Lower leg skin (tissue), 4 donors: ENCODE measurements at regions not wholly inside any gene's neighbourhood (a gene's known extent, or its start where the extent isn't known, plus 50 kb on each side); places are given as distances from the start of the nearest gene placed in this dataset.

ENCODE experiments used
- DNase-seq, 2 donors: peaks; one replicate each; pipeline ENCODE4 v3.0.0-alpha.2; 2019; ENCODE audit warnings: low spot score in 2 of 2
- H3K4me3 ChIP-seq: fragments of 200-600 bp; sonication (generic); 2 replicates; pipeline ENCODE4 v1.5.1; 2017; ENCODE audit warnings: mild to moderate bottlenecking, low read depth; ENCODE audit not compliant: poor library complexity, severe bottlenecking
- POLR2A ChIP-seq, 2 donors: fragments of 450-650 bp; IDR thresholded peaks; one replicate each; pipeline ENCODE4 v1.6.1; 2016 to 2017; ENCODE audit warnings: antibody characterized with exemption in 2 of 2, mild to moderate bottlenecking in 1 of 2, moderate library complexity in 1 of 2
- WGBS, 2 donors: methylation state at CpG; one replicate each; pipeline ENCODE4 v1.1.5; 2018; 5-methylcytosine and 5-hydroxymethylcytosine counted together
- intact Hi-C: fragments of 100-400 bp; cut with DNase I; formaldehyde crosslinking; loops from one replicate; pipeline ENCODE4 v1.15.0; 2023; ENCODE audit warnings: low total_unique reads
- TF ChIP-seq, protein P1 (sequence below), 3 donors: fragments of 450-650 bp; IDR thresholded peaks; one replicate each; pipeline ENCODE4 v1.5.1; 2016; ENCODE audit warnings: antibody characterized with exemption in 3 of 3, mild to moderate bottlenecking in 3 of 3, moderate library complexity in 2 of 3

DNA sequence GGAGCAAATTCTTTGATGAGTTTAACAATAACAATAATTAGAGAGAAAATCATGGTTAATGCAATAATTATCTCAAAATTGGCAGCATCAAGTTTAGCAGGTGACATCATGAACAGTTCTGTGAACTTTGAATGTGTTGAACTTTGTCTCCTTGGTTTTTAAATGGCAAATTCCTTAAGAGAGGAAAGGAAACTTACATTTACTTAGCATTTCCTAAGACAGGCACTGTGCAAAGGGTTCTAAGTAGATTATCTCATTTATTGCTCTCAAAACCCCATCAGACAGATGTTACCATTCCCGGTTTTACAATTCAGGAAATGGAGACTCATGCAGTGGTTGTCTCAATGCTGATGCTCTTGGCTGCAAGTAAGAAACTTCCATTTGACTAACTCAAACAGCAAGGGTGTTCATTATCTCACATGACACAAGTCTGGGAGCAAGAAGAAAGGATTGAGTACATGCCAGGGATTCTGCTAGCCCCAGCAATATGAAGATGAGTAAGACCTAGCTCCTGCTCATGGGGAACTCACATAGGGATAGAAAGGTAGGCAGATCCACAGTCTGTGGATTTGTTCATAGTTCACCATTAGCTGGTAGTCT is 81.3 kb upstream of the ITGA6 start:
- DNase-seq = no peak
- TF ChIP-seq POLR2A (IDR thresholded peaks at IDR 0.05) = no peak
- TF ChIP-seq, protein P1, sequence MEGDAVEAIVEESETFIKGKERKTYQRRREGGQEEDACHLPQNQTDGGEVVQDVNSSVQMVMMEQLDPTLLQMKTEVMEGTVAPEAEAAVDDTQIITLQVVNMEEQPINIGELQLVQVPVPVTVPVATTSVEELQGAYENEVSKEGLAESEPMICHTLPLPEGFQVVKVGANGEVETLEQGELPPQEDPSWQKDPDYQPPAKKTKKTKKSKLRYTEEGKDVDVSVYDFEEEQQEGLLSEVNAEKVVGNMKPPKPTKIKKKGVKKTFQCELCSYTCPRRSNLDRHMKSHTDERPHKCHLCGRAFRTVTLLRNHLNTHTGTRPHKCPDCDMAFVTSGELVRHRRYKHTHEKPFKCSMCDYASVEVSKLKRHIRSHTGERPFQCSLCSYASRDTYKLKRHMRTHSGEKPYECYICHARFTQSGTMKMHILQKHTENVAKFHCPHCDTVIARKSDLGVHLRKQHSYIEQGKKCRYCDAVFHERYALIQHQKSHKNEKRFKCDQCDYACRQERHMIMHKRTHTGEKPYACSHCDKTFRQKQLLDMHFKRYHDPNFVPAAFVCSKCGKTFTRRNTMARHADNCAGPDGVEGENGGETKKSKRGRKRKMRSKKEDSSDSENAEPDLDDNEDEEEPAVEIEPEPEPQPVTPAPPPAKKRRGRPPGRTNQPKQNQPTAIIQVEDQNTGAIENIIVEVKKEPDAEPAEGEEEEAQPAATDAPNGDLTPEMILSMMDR (IDR thresholded peaks at IDR 0.05) = no peak
- intact Hi-C loops = no loop called here
- H3K4me3 ChIP-seq = no peak overlapping the region
- WGBS, 2 donors = 63 to 78% methylated on average over 1 of the region's 1 CpG

DNA sequence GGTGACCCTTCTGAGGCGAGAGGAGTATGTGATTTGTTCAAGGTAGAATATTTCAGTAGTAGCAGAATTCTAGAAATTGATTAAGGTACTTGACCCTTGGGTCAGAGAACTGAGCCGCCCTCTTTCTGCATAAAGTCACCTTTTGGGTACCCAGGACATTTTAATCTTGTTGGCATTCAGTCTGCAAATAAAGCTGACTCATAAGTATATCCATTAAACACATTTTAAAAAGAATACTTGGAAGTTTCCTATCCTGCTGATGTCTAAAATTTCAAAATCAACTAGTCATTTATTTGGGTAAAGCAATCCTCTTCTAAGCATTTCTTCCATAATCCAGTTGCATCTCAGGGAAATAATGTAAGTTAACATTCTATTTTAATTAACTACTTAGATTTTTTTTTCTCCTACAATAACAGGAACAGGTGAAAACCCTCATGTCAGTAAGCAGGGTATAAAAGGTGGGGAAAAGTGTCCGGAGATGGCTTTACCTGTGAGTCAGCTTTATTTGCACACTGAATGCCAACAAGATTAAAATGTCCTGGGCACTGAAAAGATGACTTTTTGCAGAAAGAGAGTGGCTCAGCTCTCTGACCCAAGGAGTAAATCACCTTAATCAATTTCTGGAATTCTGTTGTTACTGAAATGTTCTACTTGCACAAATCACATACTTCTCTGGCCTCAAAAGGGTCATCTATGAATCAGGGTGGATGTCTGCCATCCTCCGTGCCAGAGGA is 78.7 kb upstream of the ITGA6 start:
- no peak for DNase-seq
- TF ChIP-seq, protein P1 (IDR thresholded peaks at IDR 0.05) = no peak
- TF ChIP-seq POLR2A (IDR thresholded peaks at IDR 0.05) = no peak
- WGBS, 2 donors = 74 to 92% methylated on average over 4 of the region's 4 CpGs
- intact Hi-C loops = no loop called here
- no peak overlapping the region for H3K4me3 ChIP-seq

DNA sequence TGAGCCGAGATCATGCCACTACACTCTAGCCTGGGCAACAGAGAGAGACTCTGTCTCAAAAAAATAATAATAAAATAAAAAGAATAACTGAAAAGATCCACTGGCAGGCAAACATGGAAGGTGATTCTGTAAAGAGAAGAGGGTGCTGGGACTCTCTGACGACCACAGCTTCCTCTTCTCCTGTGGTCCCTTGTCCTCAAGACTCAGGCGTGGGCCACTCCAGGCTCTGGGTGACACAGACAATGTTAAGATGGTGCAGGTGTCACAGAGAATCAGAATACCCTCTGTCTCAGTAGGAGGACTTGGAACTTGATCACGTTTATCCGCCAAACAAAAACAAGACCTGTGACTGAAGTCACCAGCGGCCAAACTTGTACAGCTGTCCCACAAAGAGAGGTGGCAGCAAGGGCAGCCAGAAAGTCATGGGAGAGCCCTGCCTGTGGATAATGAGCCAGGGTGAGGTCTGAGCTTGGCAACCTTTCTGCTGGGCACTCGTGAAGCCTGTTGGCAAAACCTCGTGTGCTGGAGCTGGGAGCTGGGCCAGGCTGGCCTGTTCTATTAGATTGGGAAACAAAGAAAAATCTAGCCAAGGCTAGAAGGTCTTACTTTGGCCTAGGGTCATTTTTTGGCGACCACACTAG is 76.4 kb upstream of the ITGA6 start:
- no peak for TF ChIP-seq POLR2A (IDR thresholded peaks at IDR 0.05)
- TF ChIP-seq, protein P1 (IDR thresholded peaks at IDR 0.05) = no peak
- 62 to 74% methylated on average over 9 of the region's 9 CpGs for WGBS, 2 donors
- H3K4me3 ChIP-seq = no peak overlapping the region
- intact Hi-C loops = no loop called here
- DNase-seq = no peak

DNA sequence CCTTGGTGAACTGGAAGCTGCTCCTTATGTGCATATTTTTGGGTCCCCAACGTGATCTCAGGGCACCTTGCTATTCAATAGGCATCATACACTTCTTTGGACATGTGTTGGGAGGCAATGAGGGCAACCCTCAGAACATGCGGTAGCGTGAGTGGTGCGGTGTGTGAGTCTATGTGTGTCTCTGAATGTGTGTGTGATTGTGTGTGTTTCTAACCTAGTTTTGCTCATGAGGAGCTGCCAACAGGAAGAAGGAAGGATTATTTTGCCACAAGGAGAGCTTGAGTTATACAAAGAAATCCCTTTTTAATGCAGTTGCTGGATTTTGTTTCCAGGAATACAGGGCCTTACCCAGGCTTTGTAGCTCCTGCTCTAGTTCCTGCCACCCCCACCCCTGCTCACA is 75.8 kb upstream of the ITGA6 start:
- TF ChIP-seq POLR2A (IDR thresholded peaks at IDR 0.05) = no peak
- TF ChIP-seq, protein P1 (IDR thresholded peaks at IDR 0.05) = no peak
- no peak for DNase-seq
- 90 to 97% methylated on average over 4 of the region's 4 CpGs for WGBS, 2 donors
- intact Hi-C loops = no loop called here
- H3K4me3 ChIP-seq = no peak overlapping the region

DNA sequence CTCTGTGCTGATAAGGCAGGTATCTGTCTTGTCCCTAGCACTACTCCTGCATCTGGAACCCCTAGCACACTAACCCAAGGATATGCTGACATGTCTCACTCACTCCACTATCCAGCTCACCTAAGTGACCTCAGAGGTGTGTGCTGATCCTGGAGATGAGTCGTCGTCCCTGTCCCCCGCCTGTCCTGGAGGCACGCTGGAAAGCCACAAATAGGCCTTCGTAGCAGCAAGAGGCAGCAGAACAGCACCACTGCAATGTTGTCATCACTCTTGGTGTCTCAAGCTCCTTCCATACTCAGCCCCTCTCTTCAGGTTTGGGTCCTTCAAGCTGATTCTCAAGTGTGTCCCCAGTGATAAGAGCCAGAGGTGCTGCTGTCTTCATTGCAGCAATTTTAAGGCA is 73.0 kb upstream of the ITGA6 start:
- no peak for DNase-seq
- H3K4me3 ChIP-seq = no peak overlapping the region
- no peak for TF ChIP-seq POLR2A (IDR thresholded peaks at IDR 0.05)
- TF ChIP-seq, protein P1 (IDR thresholded peaks at IDR 0.05) = no peak
- 94 to 95% methylated on average over 5 of the region's 5 CpGs for WGBS, 2 donors
- intact Hi-C loops = no loop called here
